ENCODE measurements at regions not wholly inside any gene's neighbourhood (a gene's known extent, or its start where the extent isn't known, plus 50 kb on each side); places are given as distances from the start of the nearest gene placed in this dataset.
"Not testable (repeated sequence)": the region's sequence is repeated elsewhere in the genome, so short reads cannot be mapped to it uniquely, and the experiment has no call there.

DNA sequence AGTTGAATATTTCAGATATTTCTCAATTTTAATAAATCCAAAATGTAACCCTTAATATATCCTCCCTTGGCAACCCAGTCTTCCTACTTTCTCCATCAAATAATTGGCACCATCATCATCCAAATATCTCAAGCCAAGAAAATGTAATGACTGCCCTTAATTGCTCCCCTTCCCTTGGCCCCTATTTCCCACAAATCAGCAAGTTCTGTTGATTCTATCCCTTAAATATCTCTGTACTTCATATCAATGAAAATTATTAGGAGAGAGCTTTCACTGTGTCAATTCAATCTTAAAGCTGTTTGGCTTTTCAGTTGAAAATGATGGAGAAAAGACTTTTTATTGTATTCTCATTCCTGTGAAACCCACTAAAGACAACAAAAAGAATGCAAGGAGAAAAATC is 349.8 kb downstream of the HINT1 start:
- DNase-seq = no peak

DNA sequence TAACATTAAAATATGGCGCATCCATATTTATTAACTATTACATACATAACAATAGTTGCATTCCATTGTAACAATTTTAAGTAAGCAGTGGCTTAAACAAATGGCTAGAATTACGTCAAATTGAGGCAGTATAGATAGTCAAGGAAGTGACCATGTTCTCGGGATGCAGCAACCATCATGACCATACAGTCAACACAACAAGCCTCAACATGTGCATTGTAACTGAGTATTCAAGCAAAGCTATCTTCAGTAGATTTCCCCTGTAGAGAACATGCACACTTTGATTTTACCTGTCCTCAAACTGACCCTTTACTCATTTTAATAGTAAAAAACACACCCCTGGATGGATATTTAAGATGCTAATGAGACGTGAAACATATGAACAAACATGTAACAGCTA is 356.4 kb downstream of the HINT1 start:
- DNase-seq = no peak

DNA sequence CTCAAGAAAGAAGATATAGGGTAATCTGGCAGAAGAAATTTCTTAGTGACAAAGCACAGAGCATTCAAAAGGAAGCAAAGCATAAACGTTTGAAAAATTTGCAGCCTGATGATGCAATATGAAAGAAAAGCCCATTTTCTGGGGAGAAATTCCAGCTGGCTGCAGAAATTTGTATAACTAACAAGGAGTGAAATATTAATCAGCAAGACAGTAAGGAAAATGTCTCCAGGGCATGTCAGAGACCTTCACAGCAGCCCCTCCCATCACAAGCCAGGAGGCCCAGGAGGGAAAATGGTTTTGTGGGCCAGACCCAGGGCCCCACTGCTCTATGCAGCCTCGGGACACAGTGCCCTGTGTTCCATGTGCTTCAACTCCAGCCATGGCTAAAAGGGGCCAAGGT is 359.4 kb downstream of the HINT1 start:
- DNase-seq = no peak

DNA sequence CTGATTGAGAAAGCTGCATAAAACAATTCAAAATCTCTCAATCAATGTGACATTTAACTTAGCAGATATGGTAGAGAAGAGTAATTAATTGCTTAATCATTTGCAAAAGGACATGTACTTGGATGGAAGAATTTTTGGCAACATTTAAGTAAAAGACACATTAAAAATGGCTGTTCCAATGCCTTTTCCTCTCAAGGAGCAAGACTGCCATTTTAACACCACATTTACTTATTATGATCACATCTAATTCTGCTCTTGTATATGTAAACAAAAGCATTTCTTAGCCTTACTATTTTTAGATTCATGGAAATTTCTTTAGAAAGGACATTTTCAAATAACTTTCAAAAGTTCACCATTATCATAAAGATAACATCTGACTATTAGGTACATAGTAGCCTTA is 360.0 kb downstream of the HINT1 start:
- DNase-seq = no peak

DNA sequence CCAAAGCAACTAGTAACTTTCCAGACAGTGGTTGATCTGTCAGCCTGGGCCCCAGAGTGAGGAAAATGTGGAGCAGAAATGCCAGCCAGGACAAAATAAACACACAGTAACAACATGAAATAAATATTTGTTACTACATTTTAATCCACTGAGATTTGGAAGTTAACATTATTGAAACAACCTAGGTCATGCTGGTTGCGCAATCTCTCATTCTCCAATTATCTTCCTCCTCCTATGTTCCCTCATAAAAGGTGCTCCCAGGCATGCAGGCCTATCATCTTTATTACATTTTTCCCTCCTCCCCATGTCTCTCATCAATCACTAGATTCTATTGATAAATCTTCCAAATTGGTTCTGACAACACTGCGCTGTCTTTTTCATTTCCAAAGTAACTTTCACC is 363.1 kb downstream of the HINT1 start:
- no peak for DNase-seq

DNA sequence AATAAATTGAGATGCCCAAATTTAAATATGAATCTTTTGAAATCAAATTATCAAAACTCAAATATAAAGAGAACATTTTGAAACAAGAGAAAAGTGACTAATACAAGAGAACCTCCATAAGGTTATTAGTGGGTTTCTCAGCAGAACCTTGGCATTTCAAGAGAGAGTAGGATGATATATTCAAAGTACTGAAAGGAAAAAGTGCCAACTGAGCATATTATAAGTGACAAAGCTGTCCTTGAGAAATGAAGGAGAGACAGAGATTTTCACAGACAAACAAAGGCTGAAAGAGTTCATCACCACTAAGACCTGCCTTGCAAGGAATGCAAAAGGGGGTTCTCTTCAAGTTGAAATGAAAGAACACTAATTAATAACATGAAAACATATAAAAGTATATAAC is 366.0 kb downstream of the HINT1 start:
- DNase-seq = no peak

DNA sequence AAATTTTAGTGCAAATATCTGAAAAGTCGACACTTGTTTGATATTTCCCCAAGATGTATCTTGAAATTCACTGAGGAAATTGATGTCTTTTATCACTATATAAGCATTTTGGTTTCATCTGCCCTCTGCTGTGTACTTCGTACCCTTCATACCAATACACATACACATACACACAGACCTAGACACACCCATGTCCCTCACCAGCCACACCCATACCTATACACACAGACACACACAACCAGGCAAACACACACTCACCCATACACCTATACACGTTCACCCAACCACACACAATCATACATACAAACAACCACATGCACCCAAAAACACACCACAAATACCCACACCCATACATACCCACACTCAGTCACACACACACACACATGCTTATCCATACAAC is 367.8 kb downstream of the HINT1 start:
- no peak for DNase-seq

DNA sequence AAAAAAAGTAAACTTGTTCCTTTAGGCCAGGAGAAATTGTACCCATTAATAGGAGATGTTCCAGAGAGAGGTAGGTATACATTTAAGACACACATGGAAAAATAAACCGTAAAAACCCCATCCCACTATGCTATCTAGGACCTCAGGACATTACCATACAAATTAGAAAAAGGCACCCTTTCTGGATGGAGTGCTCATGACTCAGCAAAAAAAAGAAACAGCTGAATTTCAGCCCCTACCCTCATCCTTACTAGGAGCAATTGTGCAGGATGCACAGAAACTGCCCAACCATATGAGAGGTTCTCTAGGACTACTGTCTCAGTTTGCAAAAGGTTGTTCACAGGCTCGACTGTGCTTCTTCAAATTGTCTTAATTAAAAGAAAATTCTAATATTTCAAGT is 368.2 kb downstream of the HINT1 start:
- no peak for DNase-seq

DNA sequence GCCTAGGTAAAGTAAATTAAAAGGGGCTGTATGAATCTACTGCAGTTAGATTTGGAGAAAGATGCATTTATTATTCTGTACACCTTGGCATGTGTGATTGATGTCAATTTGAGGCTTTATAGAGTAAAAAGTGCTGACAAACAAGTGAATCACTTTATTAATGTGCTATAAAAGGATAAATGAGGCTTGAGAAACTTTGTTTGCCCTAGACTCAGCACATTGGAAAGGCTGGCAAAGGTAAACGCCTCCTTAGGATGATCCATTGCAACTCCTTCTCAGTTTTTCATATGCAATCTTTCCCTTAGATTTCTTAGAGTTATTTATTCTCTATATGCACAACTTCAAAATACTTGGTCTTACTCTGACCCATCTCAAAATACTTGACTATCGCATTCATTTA is 369.0 kb downstream of the HINT1 start:
- DNase-seq = no peak

DNA sequence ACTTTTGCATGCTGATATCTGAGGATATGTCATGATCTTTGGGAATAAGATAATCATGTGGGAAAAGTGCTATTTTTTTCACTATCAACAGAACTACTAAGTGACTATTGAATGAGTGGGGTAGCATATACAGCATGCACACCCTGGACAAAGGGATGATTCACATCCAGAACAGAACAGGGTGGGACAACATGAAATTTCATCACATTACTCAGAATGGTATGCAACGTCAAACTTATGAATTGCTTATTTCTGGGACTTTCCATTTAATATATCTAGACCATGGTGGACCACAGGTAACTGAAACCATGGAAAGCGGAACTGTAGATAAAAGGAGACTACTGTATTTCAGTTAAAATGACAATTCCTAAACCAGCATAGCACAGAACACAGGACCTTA is 370.0 kb downstream of the HINT1 start:
- DNase-seq = no peak

DNA sequence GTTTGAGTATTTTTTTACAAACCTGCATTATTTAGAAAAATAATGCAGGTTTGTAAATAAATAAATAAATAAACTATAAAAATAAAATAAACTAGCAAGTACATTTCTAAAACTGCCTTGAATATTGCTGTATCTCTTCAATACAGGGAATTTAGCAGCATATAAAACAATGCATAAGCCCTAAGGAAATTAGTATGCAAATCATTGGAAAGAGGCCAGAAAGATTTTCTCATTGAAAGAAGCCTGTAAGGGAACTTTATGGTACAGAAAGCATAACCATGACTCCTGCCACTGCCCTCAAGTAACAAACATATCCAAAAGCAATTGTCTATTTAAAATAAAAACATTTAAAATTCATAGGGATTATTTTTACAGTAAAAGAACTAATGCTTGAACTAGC is 387.3 kb downstream of the HINT1 start:
- no peak for DNase-seq

DNA sequence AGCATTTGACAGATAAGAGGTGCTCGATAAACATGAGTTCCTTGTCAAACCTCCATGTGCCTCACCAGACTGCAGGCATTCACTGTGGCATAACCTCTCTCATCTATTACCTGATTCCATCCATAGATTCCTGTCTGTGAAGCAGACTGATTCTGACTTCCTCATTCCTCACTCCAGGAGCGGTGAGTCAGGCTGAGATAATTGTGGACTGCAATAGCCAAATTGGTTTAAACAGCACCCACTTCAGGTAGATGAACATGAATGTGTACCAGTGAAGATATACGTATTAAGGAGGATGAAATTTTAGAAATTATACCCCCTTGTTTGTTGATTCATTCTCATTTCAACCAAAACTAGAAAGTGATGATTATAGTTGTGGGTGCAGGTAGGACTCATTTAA is 391.2 kb downstream of the HINT1 start:
- DNase-seq = no peak

DNA sequence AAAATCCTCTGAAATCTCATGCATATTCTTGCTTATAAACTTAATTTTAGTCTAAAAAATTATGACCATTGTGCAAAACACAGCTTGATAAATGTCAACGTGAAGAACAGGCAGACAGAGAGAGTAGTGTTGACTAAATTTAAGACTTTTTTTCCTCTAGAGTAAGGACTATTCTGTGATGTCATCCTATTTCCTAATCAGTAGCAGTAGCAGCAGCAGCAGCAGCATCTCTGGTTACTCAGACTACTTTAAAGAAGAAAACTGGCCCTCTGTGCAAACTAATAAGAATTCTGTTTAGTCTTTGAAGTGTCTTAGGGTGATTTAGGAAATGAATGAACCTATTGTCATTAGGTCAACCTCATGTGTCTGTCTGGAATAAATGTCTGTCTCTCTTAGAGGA is 403.0 kb downstream of the HINT1 start:
- no peak for DNase-seq

DNA sequence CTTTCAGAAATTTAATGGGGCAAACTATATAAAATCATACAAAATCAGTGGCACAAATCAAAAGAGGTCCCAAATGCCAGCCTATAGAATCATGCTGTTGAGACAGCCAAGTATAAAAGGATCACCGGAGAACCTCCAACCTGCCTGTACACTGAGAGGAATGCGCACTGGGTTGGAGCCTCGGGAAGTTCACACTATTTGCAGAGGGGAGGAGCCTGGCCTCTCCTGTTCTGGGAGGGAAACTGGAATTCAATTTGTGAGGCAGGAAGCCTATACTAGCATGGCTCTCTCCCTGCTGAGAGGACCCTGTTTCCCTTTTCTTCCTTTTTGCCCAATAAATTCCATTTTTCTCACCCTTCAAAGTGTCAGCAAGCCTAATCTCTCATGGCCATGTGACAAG is 406.0 kb downstream of the HINT1 start:
- DNase-seq = no peak

DNA sequence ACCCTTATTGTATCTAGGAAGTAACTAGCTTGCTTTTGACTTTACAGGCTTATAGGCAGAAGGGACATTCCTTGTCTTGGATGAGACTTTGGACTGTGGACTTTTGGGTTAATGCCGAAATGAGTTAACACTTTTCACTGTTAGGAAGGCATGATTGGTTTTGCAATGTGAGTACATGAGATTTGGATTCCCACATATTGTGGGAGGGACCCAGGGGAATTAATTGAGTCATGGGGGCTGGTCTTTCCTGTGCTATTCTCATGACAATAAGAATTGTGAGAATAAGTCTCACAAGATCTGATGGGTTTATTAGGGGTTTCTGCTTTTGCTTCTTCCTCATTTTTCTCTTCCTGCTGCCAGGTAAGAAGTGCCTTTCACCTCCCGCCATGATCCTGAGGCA is 417.5 kb downstream of the HINT1 start:
- DNase-seq = no peak

DNA sequence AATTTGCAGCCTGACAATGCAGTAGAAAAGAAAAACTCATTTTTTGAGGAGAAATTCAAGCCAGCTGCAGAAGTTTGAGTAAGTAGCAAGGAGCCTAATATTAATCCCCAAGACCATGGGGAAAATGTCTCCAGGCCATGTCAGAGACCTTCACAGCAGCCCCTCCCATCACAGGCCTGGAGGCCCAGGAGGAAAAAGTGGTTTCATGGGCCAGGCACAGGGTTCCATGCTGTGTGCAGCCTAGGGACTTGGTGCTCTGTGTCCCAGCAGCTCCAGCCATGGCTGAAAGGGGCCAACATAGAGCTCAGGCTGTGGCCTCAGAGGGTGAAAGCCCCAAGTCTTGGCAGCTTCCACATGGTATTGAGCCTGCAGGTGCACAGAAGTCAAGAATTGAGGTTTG is 418.4 kb downstream of the HINT1 start:
- not testable (repeated sequence) for DNase-seq

DNA sequence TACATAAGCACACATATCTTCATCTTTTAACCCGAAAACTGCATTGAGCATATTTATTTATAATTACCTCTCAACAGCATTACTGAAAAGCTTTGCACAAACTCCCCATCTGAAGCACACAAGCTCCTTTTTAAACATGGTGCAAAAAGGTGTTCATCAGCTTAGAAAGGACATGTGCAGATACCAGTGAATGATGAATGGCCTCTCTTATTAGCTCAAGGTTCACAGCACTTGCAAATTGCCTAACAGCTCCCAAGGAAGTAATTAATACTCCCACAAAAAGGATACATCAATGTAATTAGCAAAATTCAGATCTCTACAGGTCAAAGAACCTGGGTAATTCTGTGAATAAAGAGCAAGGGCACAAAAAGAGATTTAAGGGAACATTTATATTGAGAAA is 422.0 kb downstream of the HINT1 start:
- DNase-seq = no peak

DNA sequence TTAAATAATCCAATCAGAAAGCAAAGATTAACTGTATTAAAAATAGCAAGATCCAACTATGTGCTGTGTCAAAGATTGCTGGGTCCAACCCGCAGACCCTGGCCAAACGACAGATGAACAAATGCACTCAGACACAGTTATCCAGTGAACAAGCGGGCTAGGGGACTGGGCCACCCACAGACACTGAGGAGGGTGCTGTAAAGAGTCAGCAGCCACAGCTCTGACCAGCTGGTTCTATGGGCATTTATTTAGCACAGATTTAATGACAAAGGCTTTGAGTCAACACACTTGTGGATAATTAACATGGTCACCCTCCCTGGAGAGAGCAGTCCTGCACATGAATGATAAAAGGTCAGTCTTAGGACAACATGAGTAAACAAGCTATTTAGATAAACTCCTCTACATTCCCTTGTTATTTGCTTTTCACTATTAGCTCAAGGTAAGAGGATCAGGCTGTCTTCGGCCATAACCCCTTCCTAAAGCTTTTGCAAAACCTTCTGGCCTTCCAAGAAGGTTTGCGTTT is 424.9 kb downstream of the HINT1 start:
- DNase-seq = no peak

DNA sequence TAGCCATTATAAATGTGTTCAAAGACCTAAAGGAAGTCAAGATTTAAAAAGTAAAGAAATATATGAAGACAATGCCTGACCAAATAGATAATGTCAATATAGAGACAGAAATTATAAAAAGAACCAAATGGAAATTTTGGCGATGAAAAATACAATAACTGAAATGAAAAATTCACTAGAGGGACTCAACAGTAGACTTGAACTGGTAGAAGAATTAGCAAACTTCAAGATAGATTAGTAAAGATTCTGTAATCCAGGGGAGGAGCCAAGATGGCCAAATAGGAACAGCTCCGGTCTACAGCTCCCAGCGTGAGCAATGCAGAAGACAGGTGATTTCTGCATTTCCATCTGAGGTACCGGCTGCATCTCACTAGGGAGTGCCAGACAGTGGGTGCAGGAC is 433.2 kb downstream of the HINT1 start:
- no peak for DNase-seq

DNA sequence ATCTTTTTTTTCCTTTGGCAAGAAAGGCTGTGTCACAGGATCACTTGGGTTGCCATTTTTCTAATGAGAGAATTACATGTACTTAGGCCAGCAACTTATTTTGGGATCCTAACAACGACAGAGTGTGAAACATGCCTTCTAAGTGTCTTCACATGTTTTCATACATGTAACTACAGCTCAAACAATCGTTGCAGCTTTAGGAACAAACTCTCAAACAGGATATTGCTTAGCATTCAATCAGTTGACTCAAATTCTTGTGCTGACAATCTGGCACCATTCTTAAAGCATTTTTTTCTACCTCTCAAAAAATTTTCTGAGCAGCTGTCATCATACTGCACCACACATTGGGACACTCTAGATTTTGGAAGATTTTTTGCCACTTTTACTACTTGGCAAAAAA is 435.5 kb downstream of the HINT1 start:
- no peak for DNase-seq

DNA sequence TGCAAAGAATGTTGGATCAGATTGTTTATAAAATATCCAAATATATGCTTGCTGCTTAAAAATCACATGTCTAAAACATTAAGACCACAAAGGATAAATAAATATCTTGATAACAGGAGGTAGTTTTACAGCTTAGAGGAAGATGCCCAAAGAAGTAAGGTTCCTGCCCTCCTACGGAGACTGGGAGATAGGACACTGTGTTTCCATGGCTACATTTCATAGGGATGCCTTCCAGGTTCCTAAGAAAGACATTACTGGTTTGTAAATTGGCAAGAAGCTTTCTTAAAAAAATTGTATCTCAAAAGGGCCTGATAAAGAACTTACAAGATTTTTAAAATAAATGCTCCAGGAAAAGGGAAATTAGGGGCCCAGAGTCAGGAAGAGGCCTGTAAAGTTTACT is 437.2 kb downstream of the HINT1 start:
- no peak for DNase-seq

DNA sequence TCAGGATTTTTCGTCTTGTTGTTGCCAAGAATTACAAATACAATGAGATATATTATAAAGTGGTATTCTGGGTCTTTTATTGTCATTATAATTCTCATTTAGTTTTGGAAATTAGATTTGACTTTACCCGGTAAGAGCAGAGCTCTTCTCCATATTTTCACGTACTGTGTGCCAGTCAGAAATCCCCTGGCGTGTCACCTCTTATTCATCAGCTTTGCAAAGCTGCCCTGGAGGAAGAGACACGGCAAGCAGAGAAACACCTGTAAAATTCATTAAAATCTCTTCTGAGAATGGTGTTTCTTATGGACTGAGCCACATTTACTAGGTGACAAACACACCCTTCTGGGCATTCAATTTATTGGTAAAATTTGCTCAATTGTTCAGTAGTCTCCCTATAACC is 440.4 kb downstream of the HINT1 start:
- no peak for DNase-seq

DNA sequence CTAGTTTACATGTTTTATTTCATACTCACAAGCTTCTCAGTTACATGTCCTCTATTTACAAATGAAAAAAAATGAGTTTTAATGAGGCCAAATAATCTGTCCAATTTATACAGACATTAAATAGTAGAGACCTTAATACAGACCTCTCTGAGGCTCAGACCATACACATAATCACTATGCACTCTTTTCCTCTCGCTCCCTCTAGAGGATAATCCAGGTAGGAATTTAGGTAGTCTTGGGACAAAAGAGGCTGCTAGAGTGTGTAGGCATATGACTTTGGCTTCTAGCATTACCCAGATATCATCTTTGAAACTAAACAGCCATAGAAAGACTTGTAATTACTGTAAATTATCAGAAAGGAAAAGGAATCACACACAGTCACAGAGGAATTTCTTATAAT is 444.7 kb downstream of the HINT1 start:
- DNase-seq = peak; percentile 5

DNA sequence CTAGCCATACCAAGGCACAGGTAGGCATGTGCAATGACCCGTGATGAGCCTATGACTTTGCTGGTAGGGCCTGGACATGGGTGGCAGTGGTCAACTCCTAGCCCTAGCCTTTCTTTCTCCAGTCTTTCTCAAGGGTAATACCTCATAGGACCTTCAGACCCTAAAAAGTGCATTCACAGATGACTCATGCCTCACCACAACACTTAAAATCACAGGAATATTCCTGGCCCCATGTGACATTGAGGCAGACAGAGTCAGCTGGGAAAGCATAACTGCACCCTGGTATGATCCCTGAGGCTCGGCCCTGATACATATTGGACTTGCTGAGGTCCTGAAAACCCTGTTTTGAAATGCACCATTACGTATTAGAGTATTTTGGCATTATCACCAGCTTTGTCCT is 449.5 kb downstream of the HINT1 start:
- DNase-seq = no peak

DNA sequence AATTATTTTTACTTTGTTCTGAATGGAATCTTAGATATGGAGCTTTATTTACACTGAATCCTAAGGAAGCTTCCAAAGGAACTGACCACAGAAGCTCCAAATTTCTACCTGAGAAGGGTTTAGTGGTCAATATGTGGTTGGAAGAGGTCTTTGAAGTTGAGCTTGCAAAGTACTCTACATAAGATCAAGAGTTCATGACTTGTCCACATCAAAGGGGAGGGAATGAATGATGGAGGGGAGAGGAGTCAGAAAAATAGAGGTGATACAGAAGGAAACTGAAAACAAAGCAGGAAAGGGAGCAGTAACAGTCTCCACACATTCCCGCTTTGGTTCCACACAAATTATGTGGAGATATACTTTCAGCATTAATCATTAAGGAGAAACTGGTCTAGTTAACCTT is 450.9 kb downstream of the HINT1 start:
- DNase-seq = no peak

DNA sequence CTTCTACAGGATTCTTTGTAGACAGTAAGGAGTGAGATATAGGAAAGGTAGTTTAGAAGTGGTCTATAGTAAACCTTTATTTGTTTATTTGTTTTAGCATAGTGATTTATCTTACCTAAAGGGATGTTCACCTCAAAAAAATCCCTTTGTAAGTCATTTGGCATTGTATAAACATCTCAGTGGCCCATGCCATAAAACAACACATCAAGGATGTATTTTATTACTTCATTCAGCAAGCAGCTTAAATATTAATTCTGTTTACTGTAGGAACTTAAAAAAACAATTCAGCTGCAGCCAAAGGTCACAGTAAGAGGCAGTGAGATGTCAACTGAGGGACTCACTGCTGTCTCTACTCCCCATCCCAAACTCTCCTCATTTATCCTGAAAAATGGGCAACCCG is 452.7 kb downstream of the HINT1 start:
- DNase-seq = no peak
